ENCODE measurements at regions not wholly inside any gene's neighbourhood (a gene's known extent, or its start where the extent isn't known, plus 50 kb on each side); places are given as distances from the start of the nearest gene placed in this dataset.
"Not testable (repeated sequence)": the region's sequence is repeated elsewhere in the genome, so short reads cannot be mapped to it uniquely, and the experiment has no call there.

GRCh38 chr1:242973341-242973740 is 281.7 kb downstream of the CEP170 start:
- TF ChIP-seq POLR2A, CTCF (IDR thresholded peaks at IDR 0.05): not testable (repeated sequence)

All from testis (tissue), 2 donors.